Stimulated activated effector memory CD8-positive, alpha-beta T cell treated with anti-CD3 and anti-CD28 coated beads, Interleukin-12 subunit alpha, Interleukin-12 subunit beta, amount 100 ng/mL, for 72 hours (primary cell): ENCODE measurements at regions not wholly inside any gene's neighbourhood (a gene's known extent, or its start where the extent isn't known, plus 50 kb on each side); places are given as distances from the start of the nearest gene placed in this dataset.
A peak's percentile ranks its signal among the peaks of the same experiment; 100 is the strongest.

Source experiments
- ATAC-seq: fragments of 150-1000 bp; cut with Tn5 transposase; 2 replicates; pipeline ENCODE4 v1.10.0; 2021
- DNase-seq, 2 donors: peaks; one replicate each; pipeline ENCODE4 v3.0.0; 2021 to 2022; ENCODE audit warnings: low spot score in 2 of 2
- H3K27ac Mint-ChIP-seq: one replicate; pipeline ENCODE4 v1.8.0; 2022; ENCODE audit warnings: mild to moderate bottlenecking, mixed read lengths
- H3K36me3 Mint-ChIP-seq: one replicate; pipeline ENCODE4 v1.8.0; 2022; ENCODE audit warnings: mild to moderate bottlenecking, mixed read lengths
- H3K4me1 Mint-ChIP-seq: one replicate; pipeline ENCODE4 v1.8.0; 2022; ENCODE audit warnings: mixed read lengths
- H3K4me3 Mint-ChIP-seq: one replicate; pipeline ENCODE4 v1.8.0; 2022; ENCODE audit warnings: mild to moderate bottlenecking, mixed read lengths
- H3K9me3 Mint-ChIP-seq: one replicate; pipeline ENCODE4 v1.8.0; 2022; ENCODE audit warnings: mixed read lengths

GRCh38 chr7:116334555-116334954 lies 124.2 kb downstream of the TES start:
- H3K4me1 Mint-ChIP-seq: no peaks in the 10 kb centered on the region
- no peaks in the 10 kb centered on the region for H3K36me3 Mint-ChIP-seq
- ATAC-seq: no peak

GRCh38 chr7:116337018-116337417 lies 126.7 kb downstream of the TES start:
- H3K9me3 Mint-ChIP-seq: no peaks in the 10 kb centered on the region
- DNase-seq (no peak), ATAC-seq (no peak)
- no peak overlapping the region for H3K4me3 Mint-ChIP-seq
- H3K27ac Mint-ChIP-seq: no peak overlapping the region
- peaks cover 7% of the 10 kb centered on the region for H3K4me1 Mint-ChIP-seq
- H3K36me3 Mint-ChIP-seq: no peaks in the 10 kb centered on the region

More at GRCh38 chr7:116334555-116334954, 124.2 kb downstream of the TES start:
- Mint-ChIP-seq H3K9me3 (no peaks in the 10 kb centered on the region), H3K4me3 (no peak overlapping the region), H3K27ac (no peak overlapping the region)
- no peak for DNase-seq

- Mint-ChIP-seq H3K36me3 (no peaks in the 10 kb centered on the region), H3K4me3 (no peak overlapping the region), H3K27ac (no peak overlapping the region), H3K4me1 (peaks cover 11% of the 10 kb centered on the region), H3K9me3 (no peaks in the 10 kb centered on the region)
- no peak for DNase-seq
- ATAC-seq: no peak
Observed at GRCh38 chr7:116337800-116338199, 127.5 kb downstream of the TES start.

- Mint-ChIP-seq H3K27ac (no peak overlapping the region), H3K9me3 (no peaks in the 10 kb centered on the region), H3K4me3 (no peak overlapping the region), H3K36me3 (no peaks in the 10 kb centered on the region), H3K4me1 (peaks cover 11% of the 10 kb centered on the region)
- DNase-seq: no peak
- ATAC-seq: no peak
Observed at GRCh38 chr7:116339564-116339963, 129.2 kb downstream of the TES start.

- Mint-ChIP-seq H3K4me3 (no peak overlapping the region), H3K9me3 (no peaks in the 10 kb centered on the region)
- no peak for ATAC-seq
Observed at GRCh38 chr7:116340201-116340847, 130.0 kb downstream of the TES start.

GRCh38 chr7:116340943-116341907 lies 130.9 kb downstream of the TES start:
- no peak overlapping the region for H3K27ac Mint-ChIP-seq
- H3K36me3 Mint-ChIP-seq: no peaks in the 10 kb centered on the region
- H3K4me3 Mint-ChIP-seq: no peak overlapping the region
- DNase-seq: no peak
- peak; percentile 40 for ATAC-seq
- H3K4me1 Mint-ChIP-seq: peaks cover 11% of the 10 kb centered on the region
- H3K9me3 Mint-ChIP-seq: no peaks in the 10 kb centered on the region

More at GRCh38 chr7:116340201-116340847, 130.0 kb downstream of the TES start:
- no peak for DNase-seq
- Mint-ChIP-seq H3K27ac (no peak overlapping the region), H3K36me3 (no peaks in the 10 kb centered on the region), H3K4me1 (peaks cover 11% of the 10 kb centered on the region)

GRCh38 chr7:116342125-116342524 lies 131.8 kb downstream of the TES start:
- Mint-ChIP-seq H3K4me3 (no peak overlapping the region), H3K36me3 (no peaks in the 10 kb centered on the region), H3K27ac (no peak overlapping the region), H3K4me1 (peaks cover 11% of the 10 kb centered on the region), H3K9me3 (no peaks in the 10 kb centered on the region)
- peak; percentile 70 for ATAC-seq
- no peak for DNase-seq

GRCh38 chr7:116347151-116347832 lies 137.0 kb downstream of the TES start:
- DNase-seq (no peak), ATAC-seq (no peak)
- Mint-ChIP-seq H3K4me1 (peaks cover 2% of the 10 kb centered on the region), H3K9me3 (no peaks in the 10 kb centered on the region), H3K27ac (no peak overlapping the region), H3K4me3 (no peak overlapping the region), H3K36me3 (no peaks in the 10 kb centered on the region)

GRCh38 chr7:116348346-116348745 lies 138.0 kb downstream of the TES start:
- no peak overlapping the region for H3K27ac Mint-ChIP-seq
- DNase-seq (no peak), ATAC-seq (no peak)
- no peaks in the 10 kb centered on the region for H3K4me1 Mint-ChIP-seq
- no peak overlapping the region for H3K4me3 Mint-ChIP-seq
- H3K9me3 Mint-ChIP-seq: no peaks in the 10 kb centered on the region
- no peaks in the 10 kb centered on the region for H3K36me3 Mint-ChIP-seq

- DNase-seq (no peak), ATAC-seq (no peak)
- H3K9me3 Mint-ChIP-seq: no peaks in the 10 kb centered on the region
- H3K4me3 Mint-ChIP-seq: no peak overlapping the region
- H3K36me3 Mint-ChIP-seq: no peaks in the 10 kb centered on the region
- no peak overlapping the region for H3K27ac Mint-ChIP-seq
- H3K4me1 Mint-ChIP-seq: no peaks in the 10 kb centered on the region
Observed at GRCh38 chr7:116351966-116352365, 141.6 kb downstream of the TES start.

GRCh38 chr7:116353647-116354046 lies 143.3 kb downstream of the TES start:
- H3K4me3 Mint-ChIP-seq: no peak overlapping the region
- no peaks in the 10 kb centered on the region for H3K4me1 Mint-ChIP-seq
- no peaks in the 10 kb centered on the region for H3K36me3 Mint-ChIP-seq
- no peak overlapping the region for H3K27ac Mint-ChIP-seq
- H3K9me3 Mint-ChIP-seq: no peaks in the 10 kb centered on the region
- DNase-seq (no peak), ATAC-seq (no peak)

- ATAC-seq: no peak
- no peak overlapping the region for H3K4me3 Mint-ChIP-seq
- H3K36me3 Mint-ChIP-seq: no peaks in the 10 kb centered on the region
- DNase-seq: no peak
- H3K27ac Mint-ChIP-seq: no peak overlapping the region
- no peaks in the 10 kb centered on the region for H3K4me1 Mint-ChIP-seq
- H3K9me3 Mint-ChIP-seq: no peaks in the 10 kb centered on the region
Observed at GRCh38 chr7:116354171-116354545, 143.8 kb downstream of the TES start.

GRCh38 chr7:116354546-116355423 lies 144.4 kb downstream of the TES start:
- Mint-ChIP-seq H3K4me1 (no peaks in the 10 kb centered on the region), H3K4me3 (no peak overlapping the region), H3K9me3 (no peaks in the 10 kb centered on the region), H3K36me3 (no peaks in the 10 kb centered on the region), H3K27ac (no peak overlapping the region)
- no peak for ATAC-seq
- no peak for DNase-seq

- Mint-ChIP-seq H3K9me3 (no peaks in the 10 kb centered on the region), H3K4me3 (no peak overlapping the region), H3K27ac (no peak overlapping the region), H3K4me1 (no peaks in the 10 kb centered on the region), H3K36me3 (no peaks in the 10 kb centered on the region)
- no peak for DNase-seq
- ATAC-seq: no peak
Observed at GRCh38 chr7:116355424-116355765, 144.1 kb upstream of the CAV2 start.
